HCT116 (cell line): ENCODE measurements at regions not wholly inside any gene's neighbourhood (a gene's known extent, or its start where the extent isn't known, plus 50 kb on each side); places are given as distances from the start of the nearest gene placed in this dataset.

Experiments used
- EGR1 ChIP-seq: IDR thresholded peaks from 2 replicates; pipeline ENCODE4 v1.6.1; 2012; ENCODE audit warnings: low read depth
- EZH2 ChIP-seq: fragments of 200-600 bp; sonication (generic); IDR thresholded peaks from 2 replicates; pipeline ENCODE4 v1.6.1; 2017; ENCODE audit warnings: antibody characterized with exemption, mixed run types
- SIN3A ChIP-seq: IDR thresholded peaks from 2 replicates; pipeline ENCODE4 v1.6.1; 2012; ENCODE audit warnings: low read depth
- TCF7L2 ChIP-seq: IDR thresholded peaks from 2 replicates; pipeline ENCODE4 v1.7.0; 2011; ENCODE audit warnings: borderline replicate concordance, inconsistent platforms; ENCODE audit not compliant: insufficient read depth, insufficient read length; ENCODE audit errors: extremely low read depth
- YY1 ChIP-seq: IDR thresholded peaks from 2 replicates; pipeline ENCODE4 v1.6.1; 2011; ENCODE audit warnings: low read length, low read depth, moderate library complexity, mild to moderate bottlenecking; ENCODE audit not compliant: insufficient replicate concordance; ENCODE audit errors: extremely low read depth
- TF ChIP-seq, protein P1 (sequence below), 3 experiments: fragments of 200-600 bp in 1 of 3; sonication (generic) in 1 of 3; IDR thresholded peaks in 2 of 3; conservative IDR thresholded peaks in 1 of 3; 2 replicates each; pipeline ENCODE4 v1.5.1; 2012 to 2017; ENCODE audit warnings: low read depth in 2 of 3, low read length in 2 of 3, antibody characterized with exemption in 1 of 3, borderline replicate concordance in 1 of 3, control low read depth in 1 of 3, mild to moderate bottlenecking in 1 of 3, mixed read lengths in 1 of 3, mixed run types in 1 of 3, moderate library complexity in 1 of 3; ENCODE audit not compliant: insufficient read depth in 1 of 3
- TF ChIP-seq, protein P2 (sequence below): IDR thresholded peaks from 2 replicates; pipeline ENCODE4 v1.6.1; 2012; ENCODE audit warnings: low read depth
- TF ChIP-seq, protein P3 (sequence below): IDR thresholded peaks from 2 replicates; pipeline ENCODE4 v1.6.1; 2012

DNA sequence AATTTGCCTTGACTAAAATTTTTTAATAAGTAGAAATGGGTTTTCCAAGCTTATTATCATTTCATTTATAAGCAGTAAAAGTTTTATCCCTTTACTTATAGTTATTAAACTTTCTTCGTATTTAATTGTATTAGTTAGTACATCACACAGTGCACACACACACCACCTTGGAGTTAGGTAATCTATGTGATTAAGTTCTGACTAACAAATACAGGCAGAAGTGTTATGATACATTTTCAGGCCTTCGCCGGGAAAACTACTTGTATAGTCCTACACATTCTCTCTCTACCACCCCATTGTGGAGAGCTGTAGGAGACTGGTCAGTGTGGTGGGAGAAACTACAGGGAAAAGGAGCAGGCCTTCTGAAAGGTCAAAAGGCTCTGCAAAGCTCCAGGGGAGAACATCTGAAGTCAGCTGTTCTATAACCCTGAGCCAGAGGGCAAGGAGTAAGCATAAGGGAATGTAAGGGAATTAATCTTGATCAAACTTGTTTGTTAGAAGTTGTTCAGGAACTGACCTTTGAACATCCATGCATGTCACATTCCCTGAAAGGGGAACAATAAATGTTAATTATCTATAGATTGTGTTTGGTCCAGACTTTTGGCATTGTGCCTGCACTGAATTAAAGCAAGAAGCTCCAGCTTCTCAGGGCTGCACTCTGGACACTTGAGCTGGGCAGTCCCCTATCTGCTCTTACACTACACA lies 231.7 kb downstream of the FSIP2 start:
- TF ChIP-seq, protein P1, sequence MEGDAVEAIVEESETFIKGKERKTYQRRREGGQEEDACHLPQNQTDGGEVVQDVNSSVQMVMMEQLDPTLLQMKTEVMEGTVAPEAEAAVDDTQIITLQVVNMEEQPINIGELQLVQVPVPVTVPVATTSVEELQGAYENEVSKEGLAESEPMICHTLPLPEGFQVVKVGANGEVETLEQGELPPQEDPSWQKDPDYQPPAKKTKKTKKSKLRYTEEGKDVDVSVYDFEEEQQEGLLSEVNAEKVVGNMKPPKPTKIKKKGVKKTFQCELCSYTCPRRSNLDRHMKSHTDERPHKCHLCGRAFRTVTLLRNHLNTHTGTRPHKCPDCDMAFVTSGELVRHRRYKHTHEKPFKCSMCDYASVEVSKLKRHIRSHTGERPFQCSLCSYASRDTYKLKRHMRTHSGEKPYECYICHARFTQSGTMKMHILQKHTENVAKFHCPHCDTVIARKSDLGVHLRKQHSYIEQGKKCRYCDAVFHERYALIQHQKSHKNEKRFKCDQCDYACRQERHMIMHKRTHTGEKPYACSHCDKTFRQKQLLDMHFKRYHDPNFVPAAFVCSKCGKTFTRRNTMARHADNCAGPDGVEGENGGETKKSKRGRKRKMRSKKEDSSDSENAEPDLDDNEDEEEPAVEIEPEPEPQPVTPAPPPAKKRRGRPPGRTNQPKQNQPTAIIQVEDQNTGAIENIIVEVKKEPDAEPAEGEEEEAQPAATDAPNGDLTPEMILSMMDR (IDR thresholded peaks at IDR 0.05 in 2 of 3, conservative IDR thresholded peaks at IDR 0.05 in 1 of 3; ENCODE audit: borderline replicate concordance in 1 of 3, insufficient read depth in 1 of 3, low read depth in 2 of 3, low read length in 2 of 3) = no peak
- TF ChIP-seq EGR1 (no peak), EZH2 (no peak), YY1 (no peak), SIN3A (no peak), TCF7L2 (no peak)
- TF ChIP-seq, protein P2, sequence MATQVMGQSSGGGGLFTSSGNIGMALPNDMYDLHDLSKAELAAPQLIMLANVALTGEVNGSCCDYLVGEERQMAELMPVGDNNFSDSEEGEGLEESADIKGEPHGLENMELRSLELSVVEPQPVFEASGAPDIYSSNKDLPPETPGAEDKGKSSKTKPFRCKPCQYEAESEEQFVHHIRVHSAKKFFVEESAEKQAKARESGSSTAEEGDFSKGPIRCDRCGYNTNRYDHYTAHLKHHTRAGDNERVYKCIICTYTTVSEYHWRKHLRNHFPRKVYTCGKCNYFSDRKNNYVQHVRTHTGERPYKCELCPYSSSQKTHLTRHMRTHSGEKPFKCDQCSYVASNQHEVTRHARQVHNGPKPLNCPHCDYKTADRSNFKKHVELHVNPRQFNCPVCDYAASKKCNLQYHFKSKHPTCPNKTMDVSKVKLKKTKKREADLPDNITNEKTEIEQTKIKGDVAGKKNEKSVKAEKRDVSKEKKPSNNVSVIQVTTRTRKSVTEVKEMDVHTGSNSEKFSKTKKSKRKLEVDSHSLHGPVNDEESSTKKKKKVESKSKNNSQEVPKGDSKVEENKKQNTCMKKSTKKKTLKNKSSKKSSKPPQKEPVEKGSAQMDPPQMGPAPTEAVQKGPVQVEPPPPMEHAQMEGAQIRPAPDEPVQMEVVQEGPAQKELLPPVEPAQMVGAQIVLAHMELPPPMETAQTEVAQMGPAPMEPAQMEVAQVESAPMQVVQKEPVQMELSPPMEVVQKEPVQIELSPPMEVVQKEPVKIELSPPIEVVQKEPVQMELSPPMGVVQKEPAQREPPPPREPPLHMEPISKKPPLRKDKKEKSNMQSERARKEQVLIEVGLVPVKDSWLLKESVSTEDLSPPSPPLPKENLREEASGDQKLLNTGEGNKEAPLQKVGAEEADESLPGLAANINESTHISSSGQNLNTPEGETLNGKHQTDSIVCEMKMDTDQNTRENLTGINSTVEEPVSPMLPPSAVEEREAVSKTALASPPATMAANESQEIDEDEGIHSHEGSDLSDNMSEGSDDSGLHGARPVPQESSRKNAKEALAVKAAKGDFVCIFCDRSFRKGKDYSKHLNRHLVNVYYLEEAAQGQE = no peak
- TF ChIP-seq, protein P3, sequence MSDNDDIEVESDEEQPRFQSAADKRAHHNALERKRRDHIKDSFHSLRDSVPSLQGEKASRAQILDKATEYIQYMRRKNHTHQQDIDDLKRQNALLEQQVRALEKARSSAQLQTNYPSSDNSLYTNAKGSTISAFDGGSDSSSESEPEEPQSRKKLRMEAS = no peak
